T47D (cell line): ENCODE measurements at regions not wholly inside any gene's neighbourhood (a gene's known extent, or its start where the extent isn't known, plus 50 kb on each side); places are given as distances from the start of the nearest gene placed in this dataset.

Experiments
- DNase-seq, 2 experiments: peaks; one replicate each; pipeline versions ENCODE4 v3.0.0 to v3.0.0-alpha.2; 2011 to 2012; ENCODE audit warnings: low read depth in 1 of 2, low spot score in 1 of 2
- JUND ChIP-seq: IDR thresholded peaks from 2 replicates; pipeline ENCODE4 v1.6.1; 2012; ENCODE audit warnings: low read depth
- in situ Hi-C: cut with HindIII; loops from 2 replicates; pipeline ENCODE4 v1.10.0; 2016; ENCODE audit warnings: low sequenced_read_pairs, low pct_unique_long_range_greater_than_20kb

DNA sequence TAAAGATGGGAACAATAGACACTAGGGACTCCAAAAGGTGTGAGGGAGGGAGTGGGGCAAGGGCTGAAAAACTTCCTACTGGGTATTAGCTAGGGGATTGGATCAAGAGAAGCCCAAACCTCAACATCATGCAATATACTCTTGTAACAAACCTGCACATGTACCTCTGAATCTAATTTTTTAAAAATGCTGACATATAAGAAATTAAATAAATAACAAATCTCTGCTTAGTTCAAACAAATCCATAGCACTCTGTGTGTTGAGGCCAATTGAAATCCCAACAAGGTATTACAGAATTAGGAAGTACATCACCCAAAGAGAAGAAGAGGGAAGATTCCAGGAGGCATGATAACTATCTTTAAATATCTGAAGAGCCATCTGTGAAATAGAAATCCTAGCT is 55.4 kb upstream of the CDH20 start:
- in situ Hi-C loops: no loop called here
- no peak for DNase-seq
- no peak for TF ChIP-seq JUND

GRCh38 chr18:61281431-61281830 is 51.8 kb upstream of the CDH20 start:
- DNase-seq: no peak
- TF ChIP-seq JUND: no peak
- in situ Hi-C loops: no loop called here

DNA sequence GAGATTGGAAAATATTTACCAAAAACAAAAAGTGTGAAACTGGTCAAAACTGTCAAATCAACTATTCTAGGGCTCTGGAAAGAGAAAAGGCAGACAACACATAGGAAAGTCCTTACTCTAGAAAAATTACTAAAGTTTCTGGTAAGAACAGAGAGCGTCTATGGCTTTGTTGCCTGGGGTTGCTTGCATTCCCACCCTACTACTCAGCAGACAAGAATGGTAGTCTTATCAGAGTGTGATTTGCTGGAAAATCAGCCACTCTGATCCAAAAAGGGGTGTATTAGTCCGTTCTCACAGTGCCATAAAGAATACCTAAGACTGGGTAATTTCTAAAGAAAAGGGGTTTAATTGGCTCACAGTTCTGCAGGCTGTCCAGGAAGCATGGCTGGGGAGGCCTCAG is 50.3 kb upstream of the CDH20 start:
- no peak for TF ChIP-seq JUND

More for the DNA sequence above, 50.3 kb upstream of the CDH20 start:
- DNase-seq: no peak
- in situ Hi-C loops: no loop called here
